SU-DHL-6 (cell line): ENCODE measurements at regions not wholly inside any gene's neighbourhood (a gene's known extent, or its start where the extent isn't known, plus 50 kb on each side); places are given as distances from the start of the nearest gene placed in this dataset.

Experiments
- H2AFZ ChIP-seq: fragments of 200-600 bp; sonication (generic); 2 replicates; pipeline ENCODE4 v1.6.1; 2014; ENCODE audit warnings: low read depth, mild to moderate bottlenecking, moderate library complexity, mixed read lengths, antibody characterized with exemption, low read length; ENCODE audit not compliant: severe bottlenecking
- H3F3A ChIP-seq: fragments of 200-600 bp; shearing (Covaris generic); 2 replicates; pipeline ENCODE4 v1.6.0; 2016; ENCODE audit warnings: antibody characterized with exemption, mild to moderate bottlenecking; ENCODE audit not compliant: insufficient read depth
- H3K27ac ChIP-seq: fragments of 200-600 bp; sonication (generic); 2 replicates; pipeline ENCODE4 v1.5.1; 2016; ENCODE audit warnings: low read depth, mild to moderate bottlenecking, low read length, moderate library complexity, mixed read lengths
- H3K27me3 ChIP-seq: fragments of 200-600 bp; sonication (generic), shearing (Covaris generic); 2 replicates; pipeline ENCODE4 v1.6.0; 2014; ENCODE audit warnings: mild to moderate bottlenecking, low read length
- H3K36me3 ChIP-seq: fragments of 200-600 bp; sonication (generic); 2 replicates; pipeline ENCODE4 v1.6.1; 2014; ENCODE audit warnings: mild to moderate bottlenecking, low read length, mixed read lengths
- H3K4me2 ChIP-seq: fragments of 300-600, 200-600 bp; shearing (Covaris generic), sonication (generic); 2 replicates; pipeline ENCODE4 v1.6.0; 2014; ENCODE audit warnings: low read length, low read depth, mild to moderate bottlenecking; ENCODE audit not compliant: poor library complexity, severe bottlenecking
- H3K4me3 ChIP-seq: fragments of 200-600 bp; sonication (generic); 2 replicates; pipeline ENCODE4 v1.5.1; 2014; ENCODE audit warnings: antibody characterized with exemption, low read length, mild to moderate bottlenecking, mixed read lengths; ENCODE audit not compliant: insufficient read depth, poor library complexity, severe bottlenecking
- H3K79me2 ChIP-seq: fragments of 200-600 bp; sonication (generic); 2 replicates; pipeline ENCODE4 v1.6.1; 2014; ENCODE audit warnings: mild to moderate bottlenecking, low read length, moderate library complexity; ENCODE audit not compliant: insufficient read depth
- H3K9ac ChIP-seq: fragments of 200-600 bp; sonication (generic); 2 replicates; pipeline ENCODE4 v1.7.0; 2014; ENCODE audit warnings: mild to moderate bottlenecking, low read length
- H3K9me2 ChIP-seq: fragments of 200-600 bp; sonication (generic); replicated peaks from 2 replicates; pipeline ENCODE4 v1.6.1; 2014; ENCODE audit warnings: low read length; ENCODE audit not compliant: insufficient read depth
- H3K9me3 ChIP-seq: fragments of 200-600 bp; sonication (generic); 2 replicates; pipeline ENCODE4 v1.6.1; 2014; ENCODE audit warnings: low read length, mixed read lengths; ENCODE audit not compliant: insufficient read depth
- H4K20me1 ChIP-seq: fragments of 200-600 bp; sonication (generic); 2 replicates; pipeline ENCODE4 v1.6.1; 2014; ENCODE audit warnings: low read depth, mild to moderate bottlenecking, antibody characterized with exemption, low read length, moderate library complexity, mixed read lengths
- EZH2phosphoT487 ChIP-seq: fragments of 200-600 bp; sonication (generic), shearing (Covaris generic); conservative IDR thresholded peaks from 2 replicates; pipeline ENCODE4 v1.6.1; 2018; ENCODE audit warnings: mild to moderate bottlenecking, antibody characterized with exemption, low read length, moderate library complexity, mixed read lengths
- TF ChIP-seq, protein P1 (sequence below): fragments of 200-600 bp; sonication (generic); IDR thresholded peaks from one replicate; pipeline ENCODE4 v1.5.1; 2017; ENCODE audit warnings: antibody characterized with exemption, mild to moderate bottlenecking, low read length, moderate library complexity; ENCODE audit not compliant: insufficient read depth, poor library complexity, severe bottlenecking

DNA sequence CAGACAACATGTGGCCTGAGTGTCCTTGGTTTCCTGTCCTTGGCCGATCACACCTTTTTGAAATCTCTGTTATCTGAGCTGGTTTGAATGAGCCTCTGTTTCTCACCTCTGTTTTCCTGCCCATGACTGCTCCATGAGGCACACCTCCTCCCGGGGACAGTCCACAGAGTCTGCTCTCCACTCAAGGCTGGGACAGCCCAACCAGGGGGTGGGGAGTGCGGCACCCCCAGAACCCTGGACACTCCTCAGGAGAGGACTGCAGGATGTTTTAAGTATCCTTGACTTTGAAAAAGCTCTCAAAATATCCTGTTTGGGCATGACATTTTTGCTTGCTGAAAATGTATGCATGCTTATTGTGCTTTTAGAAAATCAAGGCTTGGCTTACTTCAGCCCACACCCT is 333.0 kb upstream of the N4BP1 start:
- no peak overlapping the region for H3K4me3 ChIP-seq
- H3K9me3 ChIP-seq: no peaks in the 10 kb centered on the region
- no peak overlapping the region for H3K9ac ChIP-seq
- no peak for TF ChIP-seq EZH2phosphoT487
- TF ChIP-seq, protein P1, sequence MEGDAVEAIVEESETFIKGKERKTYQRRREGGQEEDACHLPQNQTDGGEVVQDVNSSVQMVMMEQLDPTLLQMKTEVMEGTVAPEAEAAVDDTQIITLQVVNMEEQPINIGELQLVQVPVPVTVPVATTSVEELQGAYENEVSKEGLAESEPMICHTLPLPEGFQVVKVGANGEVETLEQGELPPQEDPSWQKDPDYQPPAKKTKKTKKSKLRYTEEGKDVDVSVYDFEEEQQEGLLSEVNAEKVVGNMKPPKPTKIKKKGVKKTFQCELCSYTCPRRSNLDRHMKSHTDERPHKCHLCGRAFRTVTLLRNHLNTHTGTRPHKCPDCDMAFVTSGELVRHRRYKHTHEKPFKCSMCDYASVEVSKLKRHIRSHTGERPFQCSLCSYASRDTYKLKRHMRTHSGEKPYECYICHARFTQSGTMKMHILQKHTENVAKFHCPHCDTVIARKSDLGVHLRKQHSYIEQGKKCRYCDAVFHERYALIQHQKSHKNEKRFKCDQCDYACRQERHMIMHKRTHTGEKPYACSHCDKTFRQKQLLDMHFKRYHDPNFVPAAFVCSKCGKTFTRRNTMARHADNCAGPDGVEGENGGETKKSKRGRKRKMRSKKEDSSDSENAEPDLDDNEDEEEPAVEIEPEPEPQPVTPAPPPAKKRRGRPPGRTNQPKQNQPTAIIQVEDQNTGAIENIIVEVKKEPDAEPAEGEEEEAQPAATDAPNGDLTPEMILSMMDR: no peak
- H3K27me3 ChIP-seq: no peaks in the 10 kb centered on the region
- no peak overlapping the region for H3K27ac ChIP-seq
- no peak overlapping the region for H3K4me2 ChIP-seq
- no peaks in the 10 kb centered on the region for H4K20me1 ChIP-seq
- no peaks in the 10 kb centered on the region for H3K79me2 ChIP-seq
- H2AFZ ChIP-seq: no peak overlapping the region
- H3F3A ChIP-seq: no peaks in the 10 kb centered on the region
- H3K36me3 ChIP-seq: no peaks in the 10 kb centered on the region
- no peaks in the 10 kb centered on the region for H3K9me2 ChIP-seq

DNA sequence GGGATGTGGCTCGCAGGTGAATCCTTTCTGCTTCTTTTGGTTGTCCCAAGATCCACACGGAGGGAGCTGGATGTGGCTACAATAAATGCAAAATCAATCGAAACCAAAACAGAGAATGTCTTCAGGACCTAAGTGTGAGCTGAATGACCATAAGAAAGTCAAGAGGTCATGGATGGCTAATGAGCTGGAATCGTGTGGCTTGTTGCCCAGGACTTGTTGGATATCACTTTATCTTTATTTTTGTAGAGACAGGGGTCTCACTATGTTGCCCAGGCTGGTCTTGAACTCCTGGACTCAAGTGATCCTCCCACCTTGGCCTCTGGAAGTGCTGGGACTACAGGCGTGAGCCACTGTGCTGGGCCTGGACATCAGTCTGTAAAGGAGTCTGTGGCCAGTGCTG is 326.8 kb upstream of the N4BP1 start:
- Histone ChIP-seq H3K4me2 (no peak overlapping the region), H3F3A (no peaks in the 10 kb centered on the region), H3K27ac (no peak overlapping the region), H3K79me2 (no peaks in the 10 kb centered on the region), H2AFZ (no peak overlapping the region), H3K4me3 (no peak overlapping the region), H3K9me3 (no peaks in the 10 kb centered on the region), H3K9me2 (no peaks in the 10 kb centered on the region), H3K9ac (no peak overlapping the region), H3K27me3 (no peaks in the 10 kb centered on the region), H3K36me3 (no peaks in the 10 kb centered on the region), H4K20me1 (no peaks in the 10 kb centered on the region)
- TF ChIP-seq, protein P1: no peak
- no peak for TF ChIP-seq EZH2phosphoT487

DNA sequence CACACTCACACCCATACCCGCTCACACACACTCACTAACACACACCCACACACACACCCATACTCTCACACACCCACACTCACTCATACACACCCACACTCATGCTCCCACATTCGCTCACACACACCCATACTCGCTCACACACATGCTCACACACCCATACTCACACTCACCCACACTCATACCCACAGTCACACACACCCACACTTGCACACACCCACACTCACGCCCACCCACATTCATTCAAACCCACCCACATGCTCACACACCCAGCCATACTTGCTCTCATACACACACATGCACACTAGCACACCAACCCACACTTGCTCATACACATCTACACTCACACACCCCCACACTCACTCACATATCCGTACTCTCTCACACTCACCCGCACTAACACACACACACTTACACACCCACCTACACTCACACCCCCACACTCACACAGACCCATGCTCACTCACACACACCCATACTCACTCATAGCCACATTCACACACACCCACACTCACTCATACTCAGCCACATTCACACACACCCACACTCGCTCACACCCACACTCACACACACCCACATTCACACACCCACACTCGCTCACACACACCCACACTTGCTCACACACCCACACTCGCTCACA is 322.4 kb upstream of the N4BP1 start:
- TF ChIP-seq EZH2phosphoT487: no peak
- TF ChIP-seq, protein P1: no peak
- H3F3A ChIP-seq: no peaks in the 10 kb centered on the region
- H3K4me2 ChIP-seq: no peak overlapping the region
- H2AFZ ChIP-seq: no peak overlapping the region
- no peak overlapping the region for H3K4me3 ChIP-seq
- H3K9me2 ChIP-seq: no peaks in the 10 kb centered on the region
- H3K79me2 ChIP-seq: no peaks in the 10 kb centered on the region
- H3K9me3 ChIP-seq: no peaks in the 10 kb centered on the region
- no peaks in the 10 kb centered on the region for H4K20me1 ChIP-seq
- no peaks in the 10 kb centered on the region for H3K36me3 ChIP-seq
- no peaks in the 10 kb centered on the region for H3K27me3 ChIP-seq
- H3K27ac ChIP-seq: no peak overlapping the region
- H3K9ac ChIP-seq: no peak overlapping the region
